GM18873 (cell line): ENCODE measurements at regions not wholly inside any gene's neighbourhood (a gene's known extent, or its start where the extent isn't known, plus 50 kb on each side); places are given as distances from the start of the nearest gene placed in this dataset.

Experiments
- ATAC-seq: cut with Tn5 transposase; IDR thresholded peaks from one replicate; pipeline ENCODE4 v1.9.1; 2021; ENCODE audit warnings: mild to moderate bottlenecking, moderate library complexity, moderate number of reproducible peaks; ENCODE audit not compliant: unreplicated experiment, low FRiP score

- no peak for ATAC-seq
Observed at GRCh38 chr3:23103764-23104163, 99.4 kb upstream of the UBE2E2 start.

- no peak for ATAC-seq
Observed at GRCh38 chr3:23105048-23105447, 98.1 kb upstream of the UBE2E2 start.

- no peak for ATAC-seq
Observed at GRCh38 chr3:23106666-23107065, 96.5 kb upstream of the UBE2E2 start.

GRCh38 chr3:23107221-23107620, 95.9 kb upstream of the UBE2E2 start:
- ATAC-seq = no peak

- ATAC-seq = no peak
Observed at GRCh38 chr3:23108451-23109057, 94.6 kb upstream of the UBE2E2 start.

- no peak for ATAC-seq
Observed at GRCh38 chr3:23111286-23111685, 91.8 kb upstream of the UBE2E2 start.

GRCh38 chr3:23111797-23112196, 91.3 kb upstream of the UBE2E2 start:
- ATAC-seq = no peak

GRCh38 chr3:23112491-23112890, 90.6 kb upstream of the UBE2E2 start:
- ATAC-seq = no peak

- no peak for ATAC-seq
Observed at GRCh38 chr3:23113455-23114171, 89.5 kb upstream of the UBE2E2 start.

GRCh38 chr3:23114432-23114831, 88.7 kb upstream of the UBE2E2 start:
- ATAC-seq = no peak

- ATAC-seq = no peak
Observed at GRCh38 chr3:23115171-23115877, 87.8 kb upstream of the UBE2E2 start.

GRCh38 chr3:23116081-23116837, 86.9 kb upstream of the UBE2E2 start:
- ATAC-seq = no peak

GRCh38 chr3:23117856-23118255, 85.3 kb upstream of the UBE2E2 start:
- ATAC-seq = no peak

- ATAC-seq = no peak
Observed at GRCh38 chr3:23127196-23127595, 75.9 kb upstream of the UBE2E2 start.

- ATAC-seq = no peak
Observed at GRCh38 chr3:23128655-23129054, 74.5 kb upstream of the UBE2E2 start.

GRCh38 chr3:23129117-23129516, 74.0 kb upstream of the UBE2E2 start:
- no peak for ATAC-seq

- ATAC-seq = no peak
Observed at GRCh38 chr3:23129817-23130216, 73.3 kb upstream of the UBE2E2 start.

- no peak for ATAC-seq
Observed at GRCh38 chr3:23130406-23130805, 72.7 kb upstream of the UBE2E2 start.

GRCh38 chr3:23135026-23135785, 67.9 kb upstream of the UBE2E2 start:
- no peak for ATAC-seq

- no peak for ATAC-seq
Observed at GRCh38 chr3:23136054-23136453, 67.1 kb upstream of the UBE2E2 start.
